RWPE2 (cell line): ENCODE measurements at regions not wholly inside any gene's neighbourhood (a gene's known extent, or its start where the extent isn't known, plus 50 kb on each side); places are given as distances from the start of the nearest gene placed in this dataset.
A peak's percentile ranks its signal among the peaks of the same experiment; 100 is the strongest.

Experiments
- ATAC-seq: fragments of 200-7000 bp; cut with Tn5 transposase; 3 replicates; pipeline ENCODE4 v1.9.1; 2021; ENCODE audit warnings: low read depth
- DNase-seq: peaks from one replicate; pipeline ENCODE4 v3.0.0-alpha.2; 2020; ENCODE audit warnings: low spot score
- H3K27ac ChIP-seq: fragments of 450-650 bp; 2 replicates; pipeline ENCODE4 v1.5.1; 2017; ENCODE audit warnings: mild to moderate bottlenecking; ENCODE audit not compliant: poor library complexity, severe bottlenecking
- H3K27me3 ChIP-seq: fragments of 250-450 bp; sonication (Bioruptor Pico); 2 replicates; pipeline ENCODE4 v1.5.1; 2021; ENCODE audit warnings: mild to moderate bottlenecking, moderate library complexity; ENCODE audit not compliant: insufficient read depth, poor library complexity, severe bottlenecking
- H3K36me3 ChIP-seq: fragments of 250-450 bp; sonication (Bioruptor Pico); 2 replicates; pipeline ENCODE4 v1.5.1; 2020; ENCODE audit warnings: low read depth, mild to moderate bottlenecking, moderate library complexity
- H3K4me1 ChIP-seq: fragments of 250-450 bp; sonication (Bioruptor Pico); 2 replicates; pipeline ENCODE4 v1.5.1; 2021; ENCODE audit warnings: mild to moderate bottlenecking, moderate library complexity; ENCODE audit not compliant: insufficient read depth, poor library complexity, severe bottlenecking
- H3K4me3 ChIP-seq: fragments of 250-450 bp; sonication (Bioruptor Pico); 2 replicates; pipeline ENCODE4 v1.5.1; 2021; ENCODE audit warnings: mild to moderate bottlenecking, moderate library complexity; ENCODE audit not compliant: severe bottlenecking
- H3K9me3 ChIP-seq: fragments of 250-450 bp; sonication (Bioruptor Pico); 2 replicates; pipeline ENCODE4 v1.5.1; 2021; ENCODE audit warnings: mild to moderate bottlenecking, moderate library complexity; ENCODE audit not compliant: severe bottlenecking
- CTCF ChIP-seq: fragments of 450-650 bp; IDR thresholded peaks from one replicate; pipeline ENCODE4 v1.5.1; 2017; ENCODE audit warnings: mild to moderate bottlenecking, moderate library complexity; ENCODE audit not compliant: poor library complexity, severe bottlenecking

GRCh38 chr14:22296088-22296487, 292.9 kb downstream of the DAD1 start:
- Histone ChIP-seq H3K4me3 (no peak overlapping the region), H3K4me1 (peaks cover 30% of the 10 kb centered on the region), H3K27ac (peak overlapping the region; percentile 75), H3K9me3 (no peaks in the 10 kb centered on the region), H3K36me3 (no peaks in the 10 kb centered on the region), H3K27me3 (no peaks in the 10 kb centered on the region)
- TF ChIP-seq CTCF: no peak
- DNase-seq (no peak), ATAC-seq (no peak)

- ATAC-seq (peak; percentile 72), DNase-seq (no peak)
- H3K9me3 ChIP-seq: no peaks in the 10 kb centered on the region
- H3K27me3 ChIP-seq: no peaks in the 10 kb centered on the region
- no peak for TF ChIP-seq CTCF
- no peaks in the 10 kb centered on the region for H3K36me3 ChIP-seq
- peaks cover 54% of the 10 kb centered on the region for H3K4me1 ChIP-seq
- peak overlapping the region; percentile 62 for H3K27ac ChIP-seq
- no peak overlapping the region for H3K4me3 ChIP-seq
Measured at GRCh38 chr14:22291406-22291805, 297.6 kb downstream of the DAD1 start.

- no peak for DNase-seq
- Histone ChIP-seq H3K9me3 (no peaks in the 10 kb centered on the region), H3K27ac (peak overlapping the region; percentile 62), H3K4me1 (peaks cover 48% of the 10 kb centered on the region), H3K4me3 (no peak overlapping the region), H3K27me3 (no peaks in the 10 kb centered on the region), H3K36me3 (no peaks in the 10 kb centered on the region)
- peak; percentile 88 for ATAC-seq
- no peak for TF ChIP-seq CTCF
Measured at GRCh38 chr14:22289570-22289969, 299.5 kb downstream of the DAD1 start.

- DNase-seq (no peak), ATAC-seq (no peak)
- peaks cover 44% of the 10 kb centered on the region for H3K4me1 ChIP-seq
- no peaks in the 10 kb centered on the region for H3K9me3 ChIP-seq
- H3K27me3 ChIP-seq: no peaks in the 10 kb centered on the region
- H3K4me3 ChIP-seq: no peak overlapping the region
- H3K27ac ChIP-seq: no peak overlapping the region
- TF ChIP-seq CTCF: no peak
- no peaks in the 10 kb centered on the region for H3K36me3 ChIP-seq
Measured at GRCh38 chr14:22285991-22286390, 303.0 kb downstream of the DAD1 start.

GRCh38 chr14:22282949-22283348, 306.1 kb downstream of the DAD1 start:
- Histone ChIP-seq H3K4me1 (peaks cover 13% of the 10 kb centered on the region), H3K27me3 (no peaks in the 10 kb centered on the region), H3K4me3 (no peak overlapping the region), H3K27ac (no peak overlapping the region), H3K36me3 (no peaks in the 10 kb centered on the region), H3K9me3 (no peaks in the 10 kb centered on the region)
- peak; percentile 38; the same call in 2 of the 3 replicates for ATAC-seq
- no peak for DNase-seq
- TF ChIP-seq CTCF: no peak
